ENCODE measurements at regions not wholly inside any gene's neighbourhood (a gene's known extent, or its start where the extent isn't known, plus 50 kb on each side); places are given as distances from the start of the nearest gene placed in this dataset.

DNA sequence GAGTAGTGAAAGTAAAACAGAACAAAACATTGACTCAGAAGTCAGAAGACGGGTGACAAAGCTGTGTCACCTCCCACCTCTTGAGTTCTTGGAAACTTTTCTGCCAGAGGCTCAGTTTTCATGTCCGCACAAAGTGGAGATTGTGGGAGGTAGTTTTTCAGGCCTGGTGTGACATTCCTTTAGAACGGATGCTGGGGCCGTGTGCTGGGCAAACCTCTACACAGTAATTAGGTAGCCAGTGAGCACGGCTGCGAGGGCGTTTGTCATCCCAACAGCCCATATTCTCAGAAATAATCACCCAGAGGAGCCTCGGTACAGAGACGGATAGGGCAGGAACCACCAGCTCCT lies 1054.4 kb downstream of the TBC1D22A start:
- H3K27me3 ChIP-seq: no peaks in the 10 kb centered on the region
- no peak for DNase-seq (ENCODE audit: low read depth in 1 of 2, low spot score in 1 of 2)
- H3K4me1 ChIP-seq (ENCODE audit: low read depth): no peaks in the 10 kb centered on the region
- peaks cover 3% of the 10 kb centered on the region for H3K9me3 ChIP-seq (ENCODE audit: low read depth)
- no peak overlapping the region for H3K4me3 ChIP-seq
- no peaks in the 10 kb centered on the region for H3K36me3 ChIP-seq
- TF ChIP-seq, protein P1, sequence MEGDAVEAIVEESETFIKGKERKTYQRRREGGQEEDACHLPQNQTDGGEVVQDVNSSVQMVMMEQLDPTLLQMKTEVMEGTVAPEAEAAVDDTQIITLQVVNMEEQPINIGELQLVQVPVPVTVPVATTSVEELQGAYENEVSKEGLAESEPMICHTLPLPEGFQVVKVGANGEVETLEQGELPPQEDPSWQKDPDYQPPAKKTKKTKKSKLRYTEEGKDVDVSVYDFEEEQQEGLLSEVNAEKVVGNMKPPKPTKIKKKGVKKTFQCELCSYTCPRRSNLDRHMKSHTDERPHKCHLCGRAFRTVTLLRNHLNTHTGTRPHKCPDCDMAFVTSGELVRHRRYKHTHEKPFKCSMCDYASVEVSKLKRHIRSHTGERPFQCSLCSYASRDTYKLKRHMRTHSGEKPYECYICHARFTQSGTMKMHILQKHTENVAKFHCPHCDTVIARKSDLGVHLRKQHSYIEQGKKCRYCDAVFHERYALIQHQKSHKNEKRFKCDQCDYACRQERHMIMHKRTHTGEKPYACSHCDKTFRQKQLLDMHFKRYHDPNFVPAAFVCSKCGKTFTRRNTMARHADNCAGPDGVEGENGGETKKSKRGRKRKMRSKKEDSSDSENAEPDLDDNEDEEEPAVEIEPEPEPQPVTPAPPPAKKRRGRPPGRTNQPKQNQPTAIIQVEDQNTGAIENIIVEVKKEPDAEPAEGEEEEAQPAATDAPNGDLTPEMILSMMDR (IDR thresholded peaks at IDR 0.05; ENCODE audit: low read depth, low read length): no peak
- no peak overlapping the region for H3K27ac ChIP-seq

DNA sequence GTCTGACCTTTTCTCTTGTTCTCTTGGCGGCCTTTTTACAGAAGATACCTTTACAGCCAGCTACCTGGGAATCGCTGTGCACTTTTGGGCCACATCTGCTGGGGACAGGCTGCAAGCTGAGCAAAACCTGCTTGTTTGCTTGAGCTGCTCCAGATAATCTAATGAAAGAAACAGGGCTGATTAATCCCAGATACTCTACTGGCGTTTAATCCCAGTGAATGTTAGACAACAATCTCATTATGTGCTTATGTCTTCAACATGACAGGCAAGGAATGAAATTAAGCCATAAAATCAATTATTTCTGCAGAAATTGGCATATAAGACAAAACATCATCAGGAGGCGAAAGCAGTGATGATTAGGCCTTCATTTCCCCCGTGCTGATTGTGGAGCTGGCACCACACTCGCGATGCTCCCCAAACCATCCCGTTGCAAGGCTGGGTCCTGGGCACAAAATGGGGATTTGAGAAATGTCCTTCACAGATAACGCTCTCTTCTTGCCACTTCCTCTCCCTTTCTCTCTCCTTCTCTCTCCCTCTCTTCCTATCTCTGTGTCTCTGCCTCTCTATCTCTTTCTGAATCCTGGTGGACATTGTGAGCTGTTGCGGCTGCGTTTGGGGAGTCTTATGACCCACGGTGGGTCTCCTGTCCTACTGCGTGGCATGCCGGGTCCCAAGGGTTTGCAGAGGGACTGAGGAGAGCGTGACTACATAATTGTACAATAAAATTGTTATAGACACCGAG lies 1053.8 kb downstream of the TBC1D22A start:
- no peaks in the 10 kb centered on the region for H3K27me3 ChIP-seq
- peaks cover 3% of the 10 kb centered on the region for H3K9me3 ChIP-seq (ENCODE audit: low read depth)
- no peak overlapping the region for H3K4me3 ChIP-seq
- no peaks in the 10 kb centered on the region for H3K36me3 ChIP-seq
- TF ChIP-seq, protein P1 (IDR thresholded peaks at IDR 0.05; ENCODE audit: low read depth, low read length): no peak
- no peaks in the 10 kb centered on the region for H3K4me1 ChIP-seq (ENCODE audit: low read depth)
- no peak for DNase-seq (ENCODE audit: low read depth in 1 of 2, low spot score in 1 of 2)
- no peak overlapping the region for H3K27ac ChIP-seq

DNA sequence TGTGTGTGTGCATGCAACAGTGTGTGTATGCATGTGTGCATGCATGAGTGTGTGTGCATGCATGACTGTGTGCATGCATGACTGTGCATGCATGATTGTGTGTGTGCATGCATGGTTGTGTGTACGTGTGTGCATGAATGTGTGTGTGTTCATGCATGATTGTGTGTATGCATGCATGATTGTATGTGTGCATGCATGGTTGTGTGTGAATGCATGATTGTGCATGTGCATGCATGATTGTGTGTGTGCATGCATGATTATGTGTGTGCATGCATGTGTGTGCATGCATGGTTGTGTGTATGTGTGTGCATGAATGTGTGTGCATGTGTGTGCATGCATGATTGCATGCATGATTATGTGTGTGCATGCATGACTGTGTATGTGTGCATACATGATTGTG lies 1052.0 kb downstream of the TBC1D22A start:
- no peak overlapping the region for H3K27ac ChIP-seq
- no peaks in the 10 kb centered on the region for H3K36me3 ChIP-seq
- H3K4me1 ChIP-seq (ENCODE audit: low read depth): no peaks in the 10 kb centered on the region
- peaks cover 3% of the 10 kb centered on the region for H3K9me3 ChIP-seq (ENCODE audit: low read depth)
- H3K27me3 ChIP-seq: no peaks in the 10 kb centered on the region
- no peak overlapping the region for H3K4me3 ChIP-seq
- DNase-seq (ENCODE audit: low read depth in 1 of 2, low spot score in 1 of 2): no peak
- TF ChIP-seq, protein P1 (IDR thresholded peaks at IDR 0.05; ENCODE audit: low read depth, low read length): no peak

DNA sequence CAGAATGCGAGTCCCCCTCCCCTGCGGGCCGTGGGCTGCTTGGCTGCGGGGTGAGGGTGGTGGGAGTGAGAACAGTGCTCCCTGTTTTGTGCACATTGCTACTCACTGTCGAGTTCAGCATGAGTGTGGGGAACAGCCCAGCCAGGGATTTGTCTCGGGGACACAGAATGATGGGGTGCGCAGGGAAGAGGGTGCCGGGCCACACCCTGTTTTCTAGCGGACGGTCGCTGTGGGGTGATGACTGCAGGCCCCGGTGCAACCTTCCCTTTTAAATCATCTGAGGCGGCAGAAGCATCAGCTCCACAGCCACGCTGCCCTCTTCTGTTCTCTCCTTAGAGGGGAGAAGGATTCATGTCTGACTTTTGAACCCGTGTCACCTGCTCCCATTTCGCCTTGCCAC lies 1051.2 kb downstream of the TBC1D22A start:
- no peaks in the 10 kb centered on the region for H3K27me3 ChIP-seq
- no peak overlapping the region for H3K4me3 ChIP-seq
- TF ChIP-seq, protein P1 (IDR thresholded peaks at IDR 0.05; ENCODE audit: low read depth, low read length): no peak
- peaks cover 3% of the 10 kb centered on the region for H3K9me3 ChIP-seq (ENCODE audit: low read depth)
- no peaks in the 10 kb centered on the region for H3K36me3 ChIP-seq
- no peaks in the 10 kb centered on the region for H3K4me1 ChIP-seq (ENCODE audit: low read depth)
- DNase-seq (ENCODE audit: low read depth in 1 of 2, low spot score in 1 of 2): no peak
- H3K27ac ChIP-seq: no peak overlapping the region

DNA sequence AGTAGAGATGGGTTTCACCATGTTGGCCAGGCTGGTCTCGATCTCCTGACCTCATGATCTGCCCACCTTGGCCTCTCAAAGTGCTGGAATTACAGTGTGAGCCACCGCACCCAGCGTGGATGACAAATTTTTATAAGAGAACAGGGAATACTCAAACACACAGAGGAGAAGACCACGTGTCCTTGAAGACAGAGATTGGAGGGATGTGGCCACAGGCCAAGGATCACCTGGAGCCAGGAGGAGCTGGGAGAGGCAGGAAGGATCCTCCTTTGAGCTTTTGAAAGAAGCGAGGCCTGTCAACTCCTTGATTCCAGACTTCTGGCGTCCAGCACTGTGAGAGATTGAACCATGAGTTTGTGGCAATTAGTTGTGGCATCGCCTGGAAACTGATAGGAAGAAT lies 1049.5 kb downstream of the TBC1D22A start:
- Histone ChIP-seq H3K9me3 (ENCODE audit: low read depth) (peaks cover 3% of the 10 kb centered on the region), H3K27ac (no peak overlapping the region), H3K27me3 (no peaks in the 10 kb centered on the region), H3K36me3 (no peaks in the 10 kb centered on the region), H3K4me3 (no peak overlapping the region), H3K4me1 (ENCODE audit: low read depth) (no peaks in the 10 kb centered on the region)
- TF ChIP-seq, protein P1 (IDR thresholded peaks at IDR 0.05; ENCODE audit: low read depth, low read length): no peak
- no peak for DNase-seq (ENCODE audit: low read depth in 1 of 2, low spot score in 1 of 2)
